HCEC 1CT (cell line): ENCODE measurements at regions not wholly inside any gene's neighbourhood (a gene's known extent, or its start where the extent isn't known, plus 50 kb on each side); places are given as distances from the start of the nearest gene placed in this dataset.

Experiments used
- DNase-seq: peaks from one replicate; pipeline ENCODE4 v3.0.0-alpha.2; 2017

GRCh38 chr6:168210239-168211105, 109.1 kb downstream of the DACT2 start:
- no peak for DNase-seq

GRCh38 chr6:168209420-168209819, 110.2 kb downstream of the DACT2 start:
- DNase-seq: no peak

- DNase-seq: no peak
These were observed 110.7 kb downstream of the DACT2 start for GRCh38 chr6:168208854-168209253.

GRCh38 chr6:168208402-168208801, 111.2 kb downstream of the DACT2 start:
- no peak for DNase-seq

GRCh38 chr6:168207421-168208175, 112.0 kb downstream of the DACT2 start:
- DNase-seq: no peak

- DNase-seq: no peak
These were observed 112.8 kb downstream of the DACT2 start for GRCh38 chr6:168206661-168207274.

GRCh38 chr6:168206186-168206585, 113.4 kb downstream of the DACT2 start:
- no peak for DNase-seq

GRCh38 chr6:168201799-168202198, 117.8 kb downstream of the DACT2 start:
- no peak for DNase-seq

- DNase-seq: no peak
These were observed 118.2 kb downstream of the DACT2 start for GRCh38 chr6:168201383-168201782.

- no peak for DNase-seq
These were observed 118.9 kb downstream of the DACT2 start for GRCh38 chr6:168200571-168201134.

GRCh38 chr6:168198302-168199180, 119.5 kb upstream of the FRMD1 start:
- no peak for DNase-seq

GRCh38 chr6:168197636-168198301, 118.8 kb upstream of the FRMD1 start:
- no peak for DNase-seq

GRCh38 chr6:168196881-168197635, 118.0 kb upstream of the FRMD1 start:
- DNase-seq: no peak

GRCh38 chr6:168196385-168196860, 117.4 kb upstream of the FRMD1 start:
- no peak for DNase-seq

- no peak for DNase-seq
These were observed 116.7 kb upstream of the FRMD1 start for GRCh38 chr6:168195712-168196111.

GRCh38 chr6:168194732-168195567, 115.9 kb upstream of the FRMD1 start:
- DNase-seq: no peak

GRCh38 chr6:168193816-168194721, 115.1 kb upstream of the FRMD1 start:
- DNase-seq: no peak
